Thyroid gland (tissue), 4 donors: ENCODE measurements at regions not wholly inside any gene's neighbourhood (a gene's known extent, or its start where the extent isn't known, plus 50 kb on each side); places are given as distances from the start of the nearest gene placed in this dataset.

Experiments used
- POLR2A ChIP-seq, 2 donors: fragments of 450-650 bp; IDR thresholded peaks; one replicate each; pipeline ENCODE4 v1.6.1; 2017; ENCODE audit warnings: antibody characterized with exemption in 2 of 2, mild to moderate bottlenecking in 2 of 2, moderate library complexity in 1 of 2
- TF ChIP-seq, protein P1 (sequence below), 6 experiments: fragments of 200-600 bp in 3 of 6; fragments of 450-650 bp in 3 of 6; sonication (generic) in 3 of 6; IDR thresholded peaks; one replicate each; pipeline ENCODE4 v1.5.1; 2016 to 2019; ENCODE audit warnings: antibody characterized with exemption in 6 of 6, mild to moderate bottlenecking in 2 of 6, inconsistent platforms in 1 of 6, moderate library complexity in 1 of 6

DNA sequence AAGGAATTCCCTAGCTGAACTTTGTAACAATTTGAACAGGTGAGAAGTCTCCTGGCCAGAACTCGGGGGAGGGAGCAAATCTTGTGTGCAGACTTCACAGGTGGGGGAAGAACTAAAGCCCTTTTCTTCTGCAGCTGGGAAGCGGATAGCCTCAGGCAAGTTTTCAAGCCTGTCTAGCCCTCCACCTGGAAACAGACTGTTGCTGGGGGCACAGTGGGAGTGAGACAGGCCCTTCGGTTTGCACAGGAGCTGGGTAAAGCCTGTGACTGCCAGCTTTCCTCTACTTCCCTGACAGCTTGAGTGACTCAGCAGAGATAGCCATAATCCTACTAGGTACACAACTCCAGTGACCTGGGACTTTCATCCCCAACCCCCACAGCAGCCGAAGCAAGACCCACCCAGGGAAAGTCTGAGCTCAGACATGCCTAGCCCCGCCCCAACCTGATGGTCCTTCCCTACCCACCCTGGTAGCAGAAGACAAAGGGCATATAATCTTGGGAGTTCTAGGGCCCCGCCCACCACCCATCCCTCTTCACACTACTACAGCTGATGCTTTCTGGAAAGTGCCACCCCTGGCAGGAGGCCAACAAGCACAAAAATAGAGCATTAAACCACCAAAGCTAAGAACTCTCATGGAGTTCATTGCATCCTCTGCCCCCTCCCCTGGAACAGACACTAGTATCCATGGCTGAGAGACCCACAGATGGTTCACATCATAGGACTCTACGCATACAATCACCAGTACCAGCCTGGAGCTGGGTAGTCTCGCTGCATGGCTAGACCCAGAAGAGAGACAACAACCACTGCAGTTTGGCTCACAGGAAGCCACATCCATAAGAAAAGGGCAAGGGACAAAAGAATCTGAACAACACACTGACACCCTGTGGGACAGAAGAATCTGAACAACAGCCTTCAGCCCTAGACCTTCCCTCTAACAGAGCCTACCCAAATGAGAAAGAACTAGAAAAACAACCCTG, 479.0 kb downstream of the RAP2B start:
- TF ChIP-seq, protein P1, sequence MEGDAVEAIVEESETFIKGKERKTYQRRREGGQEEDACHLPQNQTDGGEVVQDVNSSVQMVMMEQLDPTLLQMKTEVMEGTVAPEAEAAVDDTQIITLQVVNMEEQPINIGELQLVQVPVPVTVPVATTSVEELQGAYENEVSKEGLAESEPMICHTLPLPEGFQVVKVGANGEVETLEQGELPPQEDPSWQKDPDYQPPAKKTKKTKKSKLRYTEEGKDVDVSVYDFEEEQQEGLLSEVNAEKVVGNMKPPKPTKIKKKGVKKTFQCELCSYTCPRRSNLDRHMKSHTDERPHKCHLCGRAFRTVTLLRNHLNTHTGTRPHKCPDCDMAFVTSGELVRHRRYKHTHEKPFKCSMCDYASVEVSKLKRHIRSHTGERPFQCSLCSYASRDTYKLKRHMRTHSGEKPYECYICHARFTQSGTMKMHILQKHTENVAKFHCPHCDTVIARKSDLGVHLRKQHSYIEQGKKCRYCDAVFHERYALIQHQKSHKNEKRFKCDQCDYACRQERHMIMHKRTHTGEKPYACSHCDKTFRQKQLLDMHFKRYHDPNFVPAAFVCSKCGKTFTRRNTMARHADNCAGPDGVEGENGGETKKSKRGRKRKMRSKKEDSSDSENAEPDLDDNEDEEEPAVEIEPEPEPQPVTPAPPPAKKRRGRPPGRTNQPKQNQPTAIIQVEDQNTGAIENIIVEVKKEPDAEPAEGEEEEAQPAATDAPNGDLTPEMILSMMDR (IDR thresholded peaks at IDR 0.05) = no peak
- no peak for TF ChIP-seq POLR2A (IDR thresholded peaks at IDR 0.05)
